H1 (cell line): ENCODE measurements at regions not wholly inside any gene's neighbourhood (a gene's known extent, or its start where the extent isn't known, plus 50 kb on each side); places are given as distances from the start of the nearest gene placed in this dataset.

Experiments used
- EZH2 ChIP-seq: fragments of 200-600 bp; sonication (generic); IDR thresholded peaks from 2 replicates; pipeline ENCODE4 v1.7.1; 2012; ENCODE audit warnings: low read depth, mild to moderate bottlenecking, moderate library complexity, low read length, inconsistent platforms; ENCODE audit not compliant: severe bottlenecking

GRCh38 chr3:115226844-115227445, 79.9 kb upstream of the ZBTB20 start (continued):
- TF ChIP-seq EZH2 = no peak
